Activated CD4-positive, alpha-beta T cell treated with anti-CD3 and anti-CD28 coated beads, Interleukin-2, Interleukin-4, amounts not matched to agents 100 ng/mL and 50 ng/mL, durations not matched to agents 16 hours and 8 hours (primary cell): ENCODE measurements at regions not wholly inside any gene's neighbourhood (a gene's known extent, or its start where the extent isn't known, plus 50 kb on each side); places are given as distances from the start of the nearest gene placed in this dataset.
A peak's percentile ranks its signal among the peaks of the same experiment; 100 is the strongest.

ENCODE experiments used
- DNase-seq: peaks from one replicate; pipeline ENCODE4 v3.0.0-alpha.2; 2020; ENCODE audit warnings: low spot score

GRCh38 chr3:165903885-165904630 lies 66.8 kb upstream of the BCHE start:
- DNase-seq, result no peak

GRCh38 chr3:165899066-165899465 lies 61.8 kb upstream of the BCHE start:
- no peak for DNase-seq

GRCh38 chr3:165897137-165897536 lies 59.9 kb upstream of the BCHE start:
- DNase-seq, result no peak

GRCh38 chr3:165895919-165896318 lies 58.7 kb upstream of the BCHE start:
- DNase-seq, result peak; percentile 1

- DNase-seq, result no peak
Measured at GRCh38 chr3:165892565-165892964, 55.3 kb upstream of the BCHE start.
